ENCODE measurements at regions not wholly inside any gene's neighbourhood (a gene's known extent, or its start where the extent isn't known, plus 50 kb on each side); places are given as distances from the start of the nearest gene placed in this dataset.

- no peak for TF ChIP-seq CTCF (IDR thresholded peaks at IDR 0.05)
- no peak for TF ChIP-seq ZFX (IDR thresholded peaks at IDR 0.05; ENCODE audit: borderline replicate concordance)
These were observed 104.3 kb upstream of the LINC00305 start for GRCh38 chr18:64253222-64253621.

Measured in 22Rv1 (cell line).